Activated CD8-positive, alpha-beta memory T cell treated with anti-CD3 and anti-CD28 coated beads for 4 hours (primary cell): ENCODE measurements at regions not wholly inside any gene's neighbourhood (a gene's known extent, or its start where the extent isn't known, plus 50 kb on each side); places are given as distances from the start of the nearest gene placed in this dataset.
A peak's percentile ranks its signal among the peaks of the same experiment; 100 is the strongest.

ENCODE experiments used
- DNase-seq, 2 donors: peaks; one replicate each; pipeline ENCODE4 v3.0.0-alpha.2; 2020; ENCODE audit warnings: low read depth in 2 of 2

- no peak for DNase-seq
These were observed 135.6 kb upstream of the PTPN1 start for GRCh38 chr20:50374541-50375078.

DNA sequence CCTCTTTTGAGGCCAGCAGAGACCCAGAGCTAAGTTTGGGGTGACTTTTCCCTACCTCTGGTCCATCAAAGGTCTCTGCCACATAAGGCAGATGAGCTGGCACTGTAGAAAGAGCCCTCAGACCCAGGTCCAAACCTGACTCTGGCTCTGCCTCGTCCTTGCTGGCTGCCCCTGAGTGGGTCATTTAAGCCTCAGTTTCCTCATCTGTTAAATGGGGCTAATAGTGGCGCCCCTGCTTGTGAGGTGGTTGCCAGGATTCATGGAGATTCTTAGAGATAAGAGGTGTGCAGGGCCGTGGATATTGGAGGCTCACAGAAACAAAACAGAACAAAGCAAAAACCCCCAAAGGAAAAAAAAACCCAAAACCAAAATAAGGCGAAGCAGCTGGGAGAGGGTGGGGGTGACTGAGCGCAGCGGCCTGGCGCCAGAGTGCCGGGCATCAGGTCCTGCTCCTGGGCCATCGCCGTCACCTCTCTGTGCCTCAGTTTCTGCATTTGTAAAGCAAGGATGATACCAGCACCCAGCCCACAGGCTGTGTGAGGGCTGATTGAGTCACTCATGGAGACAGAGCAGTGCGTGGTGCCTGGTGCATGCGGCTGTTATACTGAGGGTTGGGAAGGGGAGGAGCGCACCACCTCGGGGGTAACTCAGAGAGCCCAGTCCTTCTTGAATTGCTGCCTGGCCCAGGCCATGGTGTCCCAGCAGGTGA, 133.8 kb upstream of the PTPN1 start:
- DNase-seq: no peak

DNA sequence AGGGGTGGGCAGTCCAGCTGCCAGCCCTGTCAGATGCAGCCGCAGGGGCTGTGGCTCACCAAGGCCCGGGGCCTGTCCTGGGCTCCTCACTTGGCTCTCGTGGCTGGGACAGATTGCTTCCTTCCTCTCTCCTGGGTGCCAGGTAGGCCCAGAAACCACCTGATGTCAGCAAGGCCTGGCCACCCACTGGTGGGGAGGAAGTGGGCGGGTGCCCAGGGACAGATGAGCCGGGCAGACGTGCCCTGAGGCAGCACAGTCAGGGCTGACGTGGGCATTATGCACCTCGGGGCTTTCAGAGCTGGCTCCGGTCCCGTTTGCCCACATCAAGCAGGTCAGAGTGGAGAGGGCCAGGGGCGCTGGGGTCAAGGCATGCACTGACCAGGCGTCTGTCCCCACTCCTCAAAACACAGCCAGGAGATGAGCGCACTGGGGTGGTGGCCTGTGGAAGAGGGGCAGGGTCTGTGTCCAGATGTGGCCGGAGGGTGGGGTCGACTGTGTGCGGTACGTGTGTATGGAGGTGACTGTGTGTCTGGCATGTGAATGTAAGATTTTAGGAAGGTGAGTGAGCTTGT, 133.2 kb upstream of the PTPN1 start:
- DNase-seq: no peak

DNA sequence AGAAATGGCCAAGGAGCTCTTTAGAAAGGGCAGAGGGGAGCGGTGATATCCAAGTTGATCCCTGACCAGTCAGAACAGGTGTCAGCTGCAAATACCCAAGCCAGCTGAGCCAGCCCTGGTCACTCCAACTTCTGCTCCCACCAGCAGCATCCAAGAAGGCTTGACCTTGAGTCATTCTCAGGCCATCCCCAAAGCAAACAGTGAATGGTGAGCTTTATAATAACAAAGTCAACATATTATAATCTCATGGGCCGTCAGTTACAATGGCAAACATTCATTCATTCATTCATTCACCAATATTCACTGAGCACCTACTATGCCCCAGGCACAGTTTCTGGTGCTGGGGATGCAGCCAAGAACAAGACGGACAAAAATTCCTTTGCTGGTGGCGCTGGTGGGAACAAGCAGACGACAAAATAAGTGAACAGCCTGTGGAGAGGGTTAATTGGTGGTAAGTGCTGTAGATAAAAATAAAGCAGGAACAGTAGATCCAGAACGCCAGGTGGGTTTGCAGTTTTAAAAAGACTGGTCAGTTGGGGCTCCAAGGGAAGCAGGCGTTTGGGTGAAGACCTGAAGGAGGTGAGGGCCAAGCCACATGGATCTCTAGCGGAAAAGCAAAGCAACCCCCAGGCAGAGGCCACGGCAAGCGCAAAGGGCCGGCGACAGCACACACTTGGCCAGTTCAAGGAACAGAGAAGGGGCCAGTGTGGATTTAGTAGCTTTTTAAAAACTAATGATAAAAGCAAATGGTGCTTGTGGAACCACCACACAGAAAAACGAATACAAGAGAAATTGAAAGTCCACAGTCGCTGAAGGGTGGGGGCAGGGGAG, 131.8 kb upstream of the PTPN1 start:
- no peak for DNase-seq

DNA sequence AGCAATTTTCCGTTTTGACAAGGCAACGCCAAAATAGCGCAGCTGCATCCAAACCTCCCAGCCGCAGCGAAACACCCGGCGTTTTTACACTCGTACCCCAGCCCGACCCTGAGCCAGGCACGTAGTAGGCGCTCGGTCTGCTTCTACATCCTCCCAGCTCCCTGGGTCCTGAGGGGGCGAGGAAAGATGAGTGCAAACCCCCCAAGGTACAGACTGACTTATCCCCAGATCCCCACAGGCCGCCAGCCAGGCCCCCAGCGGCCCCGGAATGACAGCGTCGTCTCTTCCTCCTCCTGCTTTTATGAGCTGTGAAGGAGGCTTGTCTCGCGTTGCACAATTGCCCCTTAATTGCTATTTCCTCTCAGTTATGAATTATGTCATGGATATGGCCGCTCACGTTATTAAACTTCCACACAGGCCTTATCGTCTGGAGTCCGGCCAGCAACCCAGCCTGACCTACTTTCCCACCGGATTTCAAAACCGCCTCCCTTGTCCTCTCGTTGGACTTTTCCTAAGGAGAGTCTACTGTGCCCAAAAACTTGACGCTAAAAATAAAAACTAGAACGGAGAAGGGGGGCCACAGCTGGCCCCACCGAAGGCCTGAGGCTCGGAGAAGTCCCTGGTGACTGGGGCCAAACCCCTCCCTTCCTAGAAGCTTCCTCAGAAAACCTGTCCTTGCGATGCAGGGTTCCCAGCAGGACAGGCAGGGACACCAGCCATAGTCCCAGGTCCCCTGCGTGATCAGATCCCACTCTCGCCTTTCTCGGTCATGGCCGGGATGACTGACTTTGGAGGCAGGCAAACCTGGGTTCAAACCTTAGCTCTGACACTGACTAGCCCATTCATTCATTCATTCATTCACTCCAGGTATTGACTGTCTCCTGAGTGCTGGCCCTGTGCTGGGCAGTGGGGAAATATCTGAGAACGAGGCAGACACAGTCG, 130.9 kb upstream of the PTPN1 start:
- DNase-seq: no peak

DNA sequence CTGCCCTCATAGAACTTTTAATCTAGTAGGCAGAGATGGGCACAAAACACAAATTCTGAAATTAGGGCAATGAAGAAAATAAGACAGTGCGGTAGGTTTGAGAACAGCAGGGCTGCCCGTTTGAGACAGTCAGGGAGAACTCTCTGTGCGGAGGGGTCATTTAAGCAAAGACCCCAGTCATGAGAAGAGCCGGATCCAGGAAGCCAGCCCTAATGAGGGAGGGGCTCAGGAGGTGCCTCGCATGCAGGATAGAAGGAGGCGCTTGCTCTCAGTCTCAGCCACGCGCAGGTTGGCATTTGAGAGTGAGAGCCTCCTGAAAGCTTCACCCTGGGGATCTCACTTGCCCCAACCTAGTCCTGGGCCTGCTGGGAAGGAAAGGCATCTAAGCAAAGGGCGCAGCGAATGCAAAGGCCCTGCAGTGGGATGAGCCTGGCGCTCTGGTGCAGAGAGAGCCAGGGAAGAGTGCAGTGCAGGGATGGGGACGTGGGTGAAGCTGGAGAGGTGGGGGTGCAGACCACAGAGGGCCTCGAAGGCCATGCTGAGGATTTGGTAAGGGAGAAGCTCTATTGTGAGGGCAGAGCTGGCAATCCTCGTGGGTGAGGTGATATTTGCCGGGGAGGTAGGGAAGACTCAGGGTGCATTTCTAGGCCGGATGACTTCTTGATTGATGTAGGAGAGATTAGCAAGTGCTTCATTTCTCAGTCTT, 130.0 kb upstream of the PTPN1 start:
- no peak for DNase-seq

DNA sequence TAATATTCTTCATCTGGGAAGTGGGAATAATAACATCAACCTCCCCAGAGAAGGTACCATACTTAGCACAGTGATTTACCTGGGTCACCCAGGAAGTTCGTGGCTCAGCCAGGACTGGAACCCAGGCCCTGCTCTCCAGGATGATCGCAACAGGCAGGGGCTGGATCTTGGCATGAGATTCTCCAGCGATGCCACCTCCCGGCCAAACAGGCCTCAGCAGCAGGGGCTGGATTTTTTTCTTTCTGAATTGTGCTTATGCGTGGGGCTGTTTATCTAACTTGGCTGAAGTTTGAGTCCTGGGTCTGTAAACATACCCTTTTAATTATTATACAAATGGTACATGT, 129.5 kb upstream of the PTPN1 start:
- DNase-seq: no peak

GRCh38 chr20:50381075-50381732, 129.0 kb upstream of the PTPN1 start:
- DNase-seq: no peak

- DNase-seq: no peak
These were observed 128.2 kb upstream of the PTPN1 start for GRCh38 chr20:50381771-50382593.

DNA sequence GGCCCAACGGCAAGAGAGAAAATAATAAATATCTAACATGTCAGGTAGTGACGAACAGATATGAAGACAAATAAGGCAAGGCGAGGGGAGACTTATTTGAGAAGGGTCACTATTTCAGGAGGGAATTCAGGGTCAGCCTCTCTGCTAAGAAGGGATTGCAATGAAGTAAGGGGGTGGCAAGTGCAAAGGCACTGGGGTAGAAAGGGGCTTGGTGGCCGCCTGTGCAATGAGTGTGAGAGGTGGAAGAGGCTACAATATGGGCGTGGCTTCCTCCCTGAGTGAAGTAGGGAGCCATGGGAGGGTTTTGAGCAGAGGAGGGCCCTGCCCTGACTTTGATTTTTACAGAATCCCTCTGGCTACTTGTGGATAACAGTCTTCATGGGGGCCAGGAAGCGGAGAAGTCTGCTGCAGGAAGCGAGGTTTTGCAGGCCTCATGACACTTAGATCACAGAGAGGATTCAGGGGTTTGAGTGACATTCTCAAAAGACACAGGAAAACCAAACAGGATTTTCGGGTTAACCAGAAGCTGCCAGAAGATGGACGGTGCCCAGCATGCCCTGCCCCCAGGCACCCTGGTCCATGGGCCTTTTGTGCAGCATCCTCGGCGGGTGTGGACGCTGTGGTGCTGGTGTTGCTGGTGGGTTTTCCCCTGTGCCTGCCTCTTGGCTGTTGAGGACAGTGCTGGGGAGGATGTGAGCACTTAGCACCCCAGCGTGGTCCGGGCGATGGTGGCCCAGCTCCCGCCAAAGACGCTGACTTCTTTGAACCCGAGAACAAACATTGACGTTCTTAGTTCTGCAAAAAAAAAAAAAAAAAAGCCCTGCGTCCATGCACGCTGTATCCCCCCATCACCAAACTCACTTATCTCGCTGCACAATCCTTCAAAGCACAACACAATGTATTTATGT, 124.2 kb upstream of the PTPN1 start:
- DNase-seq: peak; percentile 27 to 41

DNA sequence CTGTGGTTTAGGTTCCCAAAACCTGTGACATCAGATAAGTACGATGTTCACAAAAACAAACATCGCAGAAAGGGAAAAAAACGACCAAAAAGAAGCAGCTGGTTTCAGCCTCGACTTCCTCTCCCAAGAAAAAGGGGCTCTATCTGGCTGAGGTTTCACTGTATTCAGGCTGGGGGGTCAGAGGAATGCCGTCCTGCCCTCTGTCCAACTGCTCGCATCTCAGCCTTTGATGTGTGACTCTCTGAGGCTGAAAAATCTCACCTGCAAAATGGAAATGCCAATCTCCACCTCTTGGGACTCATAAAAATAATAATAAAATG, 123.6 kb upstream of the PTPN1 start:
- no peak for DNase-seq

GRCh38 chr20:50387218-50387995, 122.8 kb upstream of the PTPN1 start:
- DNase-seq: no peak

DNA sequence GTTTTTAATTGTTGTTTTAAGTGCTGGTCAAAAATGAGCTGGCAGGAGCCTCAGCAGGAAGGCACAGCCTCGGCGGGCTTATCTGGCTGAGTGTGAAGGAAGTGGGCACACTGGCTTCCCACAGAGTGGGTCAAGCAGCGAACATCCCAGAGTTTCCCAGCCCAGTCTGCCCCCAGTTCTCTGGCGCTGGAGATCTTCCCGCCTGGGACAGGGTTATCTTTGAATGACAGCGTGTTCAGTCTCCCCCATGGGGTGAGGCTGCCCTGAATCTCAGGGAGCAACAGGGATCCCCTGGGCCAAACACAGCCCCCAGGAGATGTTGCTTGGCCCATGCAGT, 122.2 kb upstream of the PTPN1 start:
- DNase-seq: no peak

DNA sequence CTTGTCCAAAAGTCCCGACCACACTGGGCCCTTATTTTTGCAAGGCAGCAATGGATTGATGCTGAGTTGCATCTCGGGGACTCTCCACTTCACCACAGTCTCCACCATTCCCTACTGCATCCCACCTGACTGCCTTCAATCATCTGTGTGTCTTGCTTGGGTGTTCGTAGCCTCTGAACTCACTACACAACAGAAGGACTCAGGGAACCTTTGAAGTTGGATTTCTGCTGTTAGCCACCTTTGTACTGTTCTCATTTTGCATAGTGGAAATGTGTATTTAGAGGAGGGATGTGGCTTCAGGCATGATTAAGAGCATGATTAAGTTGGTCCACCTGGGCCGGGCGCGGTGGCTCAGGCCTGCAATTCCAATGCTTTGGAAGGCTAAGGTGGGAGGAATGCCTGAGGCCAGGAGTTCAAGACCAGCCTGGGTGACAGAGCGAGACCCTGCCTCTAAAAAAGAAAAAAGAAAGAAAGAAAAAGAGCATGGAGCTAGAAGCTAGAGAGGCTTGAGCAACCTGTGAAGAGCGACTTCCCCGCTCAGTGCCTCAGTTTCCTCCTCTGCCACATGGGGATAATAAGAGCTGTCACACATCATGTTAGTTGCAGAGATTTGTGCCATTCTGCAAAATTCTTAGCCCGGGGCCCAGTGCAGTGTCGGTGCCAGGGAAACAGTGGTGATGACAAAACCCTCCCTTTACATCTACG, 121.3 kb upstream of the PTPN1 start:
- no peak for DNase-seq

- DNase-seq: no peak
These were observed 120.8 kb upstream of the PTPN1 start for GRCh38 chr20:50389438-50389807.

DNA sequence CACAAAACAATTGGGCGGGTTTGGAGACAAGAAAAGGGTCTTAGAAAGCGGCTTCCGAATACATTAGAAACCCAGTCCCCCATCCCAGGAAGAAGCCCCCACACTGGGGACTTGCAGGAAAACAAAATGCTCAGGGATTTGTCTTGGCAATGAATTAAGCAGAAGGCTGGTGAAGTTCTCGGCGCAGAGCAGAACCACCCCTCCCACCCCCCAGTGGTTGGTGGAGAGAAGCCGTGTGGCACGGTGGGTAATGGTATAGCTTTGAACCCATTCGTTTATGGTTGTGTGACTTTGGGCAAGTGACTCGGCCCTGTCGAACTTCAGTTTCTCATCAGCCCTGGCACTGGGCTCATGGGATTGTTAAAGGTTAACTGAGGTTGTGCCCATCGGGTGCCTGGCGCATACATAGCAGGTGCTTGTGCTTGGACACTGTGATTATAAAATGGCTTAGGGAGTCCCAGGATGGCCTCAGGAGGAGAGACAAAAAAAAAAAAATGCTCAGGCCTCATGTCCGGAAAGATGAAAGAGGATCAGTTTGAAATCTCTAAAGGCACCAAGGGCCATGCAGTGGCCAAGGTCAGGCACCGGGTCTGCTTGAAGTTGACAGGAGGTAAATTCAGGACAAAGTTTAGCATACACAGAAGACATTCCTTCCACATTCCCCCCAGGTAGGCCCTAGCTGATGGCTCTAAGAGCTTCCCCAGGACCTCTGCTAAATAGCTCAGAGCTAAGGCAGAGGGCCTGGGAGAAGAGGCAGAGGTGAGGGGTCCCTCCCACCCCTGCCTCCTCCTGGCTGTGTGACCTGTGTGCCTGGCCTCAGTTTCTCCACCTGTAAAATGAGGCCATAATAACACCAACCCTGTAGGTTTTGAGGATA, 120.1 kb upstream of the PTPN1 start:
- no peak for DNase-seq
